T-cell (primary cell): ENCODE measurements at regions not wholly inside any gene's neighbourhood (a gene's known extent, or its start where the extent isn't known, plus 50 kb on each side); places are given as distances from the start of the nearest gene placed in this dataset.
A peak's percentile ranks its signal among the peaks of the same experiment; 100 is the strongest.

Experiments
- ATAC-seq, 4 experiments: fragments of 200-7000 bp in 3 of 4; fragments of 150-1000 bp in 1 of 4; cut with Tn5 transposase; replicated peaks in 1 of 4; 1 replicate in 3 of 4; 2 replicates in 1 of 4; pipeline ENCODE4 v1.10.0; 2021; ENCODE audit warnings: moderate library complexity in 3 of 4, mild to moderate bottlenecking in 2 of 4, moderate number of reproducible peaks in 1 of 4
- CTCF ChIA-PET, 2 donors: fragments of 300-600 bp; sonication (Branson Sonifier 250); formaldehyde crosslinking; loops; one replicate each; lab custom pipeline; 2022; ENCODE audit warnings: antibody characterized with exemption in 2 of 2; lab: Charles Lee
- POLR2A ChIA-PET, 2 donors: fragments of 300-600 bp; sonication (Branson Sonifier 250); formaldehyde crosslinking; loops; one replicate each; lab custom pipeline; 2022; ENCODE audit warnings: antibody characterized with exemption in 2 of 2; lab: Charles Lee
- DNase-seq, 35 experiments: peaks; one replicate each; pipeline versions ENCODE4 v3.0.0 to v3.0.0-alpha.2; 2013 to 2023
- H3K27ac ChIP-seq: one replicate; pipeline ENCODE4 v1.5.1; 2013; ENCODE audit warnings: low read length
- H3K27me3 ChIP-seq, 2 experiments: replicated peaks in 1 of 2; 1 replicate in 1 of 2; 2 replicates in 1 of 2; pipeline versions ENCODE4 v1.6.1 to v1.7.0; 2013; ENCODE audit warnings: low read length in 1 of 2, mixed read lengths in 1 of 2; ENCODE audit not compliant: control insufficient read depth in 2 of 2, insufficient read depth in 2 of 2; ENCODE audit errors: extremely low read depth in 1 of 2
- H3K36me3 ChIP-seq, 2 donors: 1 replicate in 1 of 2; 2 replicates in 1 of 2; pipeline versions ENCODE4 v1.6.1 to v1.7.0; 2013; ENCODE audit warnings: low read length in 1 of 2; ENCODE audit not compliant: control insufficient read depth in 2 of 2, insufficient read depth in 1 of 2; ENCODE audit errors: extremely low read depth in 1 of 2
- H3K4me1 ChIP-seq, 2 experiments: 1 replicate in 1 of 2; 2 replicates in 1 of 2; pipeline versions ENCODE4 v1.6.1 to v1.7.0; 2013; ENCODE audit warnings: low read length in 2 of 2, mixed read lengths in 1 of 2; ENCODE audit not compliant: insufficient read depth in 2 of 2, control insufficient read depth in 1 of 2; ENCODE audit errors: extremely low read depth in 1 of 2
- H3K4me3 ChIP-seq, 2 donors: 1 replicate in 1 of 2; 2 replicates in 1 of 2; pipeline versions ENCODE4 v1.5.1 to v1.7.0; 2013; ENCODE audit warnings: mild to moderate bottlenecking in 2 of 2, low read length in 1 of 2, moderate library complexity in 1 of 2; ENCODE audit not compliant: control insufficient read depth in 1 of 2; ENCODE audit errors: extremely low read depth in 1 of 2
- H3K9me3 ChIP-seq: 2 replicates; pipeline ENCODE4 v1.7.0; 2013
- H3K27ac Mint-ChIP-seq, 2 donors: one replicate each; pipeline ENCODE4 v1.8.0; 2020 to 2021; ENCODE audit warnings: mild to moderate bottlenecking in 2 of 2, mixed read lengths in 2 of 2
- H3K27me3 Mint-ChIP-seq, 2 donors: one replicate each; pipeline ENCODE4 v1.8.0; 2021 to 2022; ENCODE audit warnings: mixed read lengths in 2 of 2
- H3K36me3 Mint-ChIP-seq: one replicate; pipeline ENCODE4 v1.8.0; 2021; ENCODE audit warnings: mixed read lengths
- H3K4me1 Mint-ChIP-seq, 3 donors: one replicate each; pipeline ENCODE4 v1.8.0; 2020 to 2022; ENCODE audit warnings: mixed read lengths in 3 of 3, mild to moderate bottlenecking in 1 of 3
- H3K4me3 Mint-ChIP-seq, 3 donors: one replicate each; pipeline ENCODE4 v1.8.0; 2020 to 2022; ENCODE audit warnings: mild to moderate bottlenecking in 3 of 3, mixed read lengths in 3 of 3, moderate library complexity in 3 of 3
- H3K9me3 Mint-ChIP-seq, 3 donors: one replicate each; pipeline ENCODE4 v1.8.0; 2020 to 2022; ENCODE audit warnings: mixed read lengths in 3 of 3
- WGBS: methylation state at CpG from one replicate; pipeline ENCODE4 v1.1.5; 2013; ENCODE audit warnings: missing lambda C conversion rate; ENCODE audit not compliant: insufficient coverage; 5-methylcytosine and 5-hydroxymethylcytosine counted together

DNA sequence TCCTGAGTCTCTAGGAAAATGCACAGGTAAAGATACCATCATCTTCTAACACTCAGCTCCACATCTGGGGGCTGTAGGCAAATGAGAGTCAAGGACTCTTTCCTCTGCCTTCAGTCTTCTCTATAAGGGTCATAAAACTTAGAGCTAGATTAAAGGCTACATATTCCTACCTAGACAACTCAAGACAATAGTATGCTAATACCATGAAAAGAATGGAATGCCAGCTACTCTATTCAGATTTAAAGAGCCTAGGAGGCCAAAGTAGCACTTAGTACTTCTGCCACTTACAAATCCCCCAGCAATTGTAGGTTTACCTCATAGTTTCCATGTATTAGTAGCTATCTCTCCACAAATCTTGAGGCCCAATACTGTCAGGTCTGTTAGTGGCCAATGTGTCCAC is 453.0 kb downstream of the SLITRK5 start:
- no peak overlapping the region for H3K4me3 Mint-ChIP-seq
- H3K27me3 ChIP-seq: no peaks in the 10 kb centered on the region
- DNase-seq (no peak), ATAC-seq (no peak)
- H3K27me3 Mint-ChIP-seq: no peaks in the 10 kb centered on the region
- no peaks in the 10 kb centered on the region for H3K4me1 ChIP-seq
- no peak overlapping the region for H3K27ac ChIP-seq
- peaks cover 0 to 29% (median 9%) of the 10 kb centered on the region in 3 donors for H3K9me3 Mint-ChIP-seq
- no peak overlapping the region for H3K27ac Mint-ChIP-seq
- POLR2A ChIA-PET: no interaction called here
- no peaks in the 10 kb centered on the region for H3K36me3 Mint-ChIP-seq
- no peaks in the 10 kb centered on the region for H3K36me3 ChIP-seq
- H3K9me3 ChIP-seq: peaks cover 3% of the 10 kb centered on the region
- no peak overlapping the region for H3K4me3 ChIP-seq
- CTCF ChIA-PET: no interaction called here
- H3K4me1 Mint-ChIP-seq: peaks cover 0 to 14% (median 0%) of the 10 kb centered on the region in 3 donors

DNA sequence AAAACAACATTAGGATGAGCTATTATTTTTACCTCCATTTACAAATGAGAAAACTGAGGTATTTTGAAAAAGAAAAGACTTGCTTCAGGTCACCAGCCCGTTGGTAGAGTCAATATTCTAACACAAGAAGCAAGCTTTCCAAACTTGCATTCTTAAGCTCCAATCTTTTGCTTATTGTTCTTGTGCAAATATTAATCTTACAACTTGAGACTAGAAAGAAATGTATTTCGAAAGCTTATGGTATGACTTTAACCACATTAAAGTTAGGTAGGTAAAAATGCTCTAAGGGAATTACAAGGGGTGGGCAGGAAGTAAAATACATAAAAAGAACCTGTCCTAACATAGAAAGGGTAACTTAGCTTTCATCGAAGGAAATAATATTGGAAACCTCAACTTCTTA is 453.9 kb downstream of the SLITRK5 start:
- no peaks in the 10 kb centered on the region for H3K27me3 ChIP-seq
- Mint-ChIP-seq H3K36me3 (no peaks in the 10 kb centered on the region), H3K4me1 (peaks cover 0 to 14% (median 0%) of the 10 kb centered on the region in 3 donors), H3K27me3 (no peaks in the 10 kb centered on the region), H3K4me3 (no peak overlapping the region), H3K9me3 (peaks cover 0 to 32% (median 10%) of the 10 kb centered on the region in 3 donors), H3K27ac (no peak overlapping the region)
- POLR2A ChIA-PET: no interaction called here
- DNase-seq (no peak), ATAC-seq (no peak)
- peaks cover 3% of the 10 kb centered on the region for H3K9me3 ChIP-seq
- WGBS: no CpG with 5 or more reads among the region's 3 CpGs
- no peaks in the 10 kb centered on the region for H3K36me3 ChIP-seq
- H3K27ac ChIP-seq: no peak overlapping the region
- H3K4me3 ChIP-seq: no peak overlapping the region
- CTCF ChIA-PET: no interaction called here
- no peaks in the 10 kb centered on the region for H3K4me1 ChIP-seq

DNA sequence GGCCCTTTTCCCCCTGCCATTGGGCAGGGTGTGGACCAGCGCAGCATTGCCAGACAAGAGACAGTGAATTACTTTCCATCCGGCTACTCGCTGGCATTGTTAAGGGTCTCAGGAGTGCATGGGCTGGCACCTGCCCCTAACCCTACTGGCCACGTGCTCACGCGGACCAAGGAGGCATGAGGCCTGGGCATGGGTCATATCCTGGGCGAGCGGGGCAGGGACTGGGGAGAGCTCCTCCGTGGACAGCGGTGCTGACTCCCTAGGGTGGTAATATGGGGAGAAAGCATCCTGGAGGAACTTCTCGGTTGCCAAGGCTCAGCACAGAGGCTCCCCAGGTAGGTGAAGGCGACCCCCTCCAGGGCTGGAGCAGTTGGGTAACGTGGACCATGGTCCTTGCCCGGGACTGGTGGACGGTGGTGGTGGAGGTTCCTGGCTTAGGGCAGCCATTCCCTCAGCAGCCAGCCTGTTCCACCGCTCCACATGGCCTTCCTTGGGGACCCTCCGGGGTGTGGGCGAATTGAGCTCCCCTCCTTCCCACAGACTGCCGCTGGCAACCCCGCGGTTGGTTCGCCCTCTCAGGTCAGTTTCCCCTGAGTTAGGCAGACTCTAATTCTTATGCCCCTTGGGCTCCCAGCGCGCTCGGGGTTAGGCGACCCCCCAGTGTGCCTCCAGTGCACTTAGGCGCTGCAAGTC is 465.1 kb downstream of the SLITRK5 start:
- 93% methylated on average over 21 of the region's 27 CpGs for WGBS
- Histone ChIP-seq H3K4me1 (no peaks in the 10 kb centered on the region), H3K36me3 (no peaks in the 10 kb centered on the region), H3K9me3 (no peaks in the 10 kb centered on the region), H3K4me3 (no peak overlapping the region), H3K27ac (no peak overlapping the region), H3K27me3 (no peaks in the 10 kb centered on the region)
- no peaks in the 10 kb centered on the region for H3K36me3 Mint-ChIP-seq
- no peak overlapping the region for H3K27ac Mint-ChIP-seq
- POLR2A ChIA-PET: no interaction called here
- no peaks in the 10 kb centered on the region for H3K4me1 Mint-ChIP-seq
- no peak for DNase-seq
- H3K27me3 Mint-ChIP-seq: no peaks in the 10 kb centered on the region
- CTCF ChIA-PET: no interaction called here
- no peak overlapping the region for H3K4me3 Mint-ChIP-seq
- no peak for ATAC-seq
- peaks cover 3 to 15% (median 13%) of the 10 kb centered on the region in 3 donors for H3K9me3 Mint-ChIP-seq

DNA sequence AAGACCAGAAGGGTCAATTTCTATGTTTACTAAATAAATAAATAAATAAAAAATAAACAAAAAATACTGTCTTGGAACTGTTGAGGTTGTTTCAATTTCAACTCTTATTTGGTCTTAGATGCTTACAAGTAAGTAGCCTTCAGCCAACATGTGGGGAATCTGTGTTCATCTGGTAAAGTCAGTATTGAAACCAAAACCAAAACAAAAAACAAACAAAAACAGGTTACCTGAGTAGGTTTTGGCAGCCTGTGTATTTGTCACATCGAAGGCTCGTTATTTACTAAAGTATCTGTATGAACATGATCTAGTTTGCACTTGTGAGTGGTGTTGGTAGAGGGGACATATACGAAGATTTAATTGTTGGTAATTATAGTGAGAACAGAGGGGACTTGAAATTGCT is 471.5 kb downstream of the SLITRK5 start:
- POLR2A ChIA-PET: interaction anchor here in 1 of 2 donors (0.7 kb wide), 1 partner anchor 1963 kb away, joined by 5 read pairs; no protein-coding TSS in a partner anchor
- CTCF ChIA-PET: no interaction called here
- 68% methylated on average over 3 of the region's 3 CpGs for WGBS

DNA sequence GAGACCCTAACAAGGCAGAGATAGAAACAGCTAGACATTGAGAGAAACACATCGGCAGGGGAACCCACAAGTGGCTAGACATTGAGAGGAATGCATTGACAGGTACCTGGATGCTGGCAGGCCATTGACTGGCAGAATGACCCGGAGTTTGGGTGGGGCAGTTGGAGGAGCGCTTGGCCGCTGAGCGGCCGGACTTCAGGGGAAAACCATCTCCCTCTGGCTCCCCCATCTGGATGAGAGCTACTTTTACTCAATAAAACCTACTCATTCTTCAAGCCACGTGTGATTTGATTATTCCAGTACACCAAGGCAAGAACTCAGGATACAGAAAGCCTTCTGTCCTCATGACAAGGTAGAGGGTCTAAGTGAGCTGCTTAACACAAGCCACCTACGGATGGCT is 473.4 kb downstream of the SLITRK5 start:
- Mint-ChIP-seq H3K4me1 (no peaks in the 10 kb centered on the region), H3K27ac (no peak overlapping the region), H3K9me3 (peaks cover 3 to 13% (median 10%) of the 10 kb centered on the region in 3 donors), H3K36me3 (no peaks in the 10 kb centered on the region), H3K27me3 (no peaks in the 10 kb centered on the region), H3K4me3 (no peak overlapping the region)
- Histone ChIP-seq H3K27ac (no peak overlapping the region), H3K4me1 (no peaks in the 10 kb centered on the region), H3K36me3 (no peaks in the 10 kb centered on the region), H3K4me3 (no peak overlapping the region), H3K27me3 (no peaks in the 10 kb centered on the region), H3K9me3 (no peaks in the 10 kb centered on the region)
- ATAC-seq (no peak), DNase-seq (no peak)
- WGBS: 100% methylated on average over 1 of the region's 8 CpGs
- POLR2A ChIA-PET: no interaction called here
- CTCF ChIA-PET: no interaction called here

More for the DNA sequence above, 471.5 kb downstream of the SLITRK5 start:
- no peaks in the 10 kb centered on the region for H3K36me3 Mint-ChIP-seq
- no peak overlapping the region for H3K4me3 Mint-ChIP-seq
- no peak overlapping the region for H3K27ac ChIP-seq
- H3K27ac Mint-ChIP-seq: peak overlapping the region in 1 of 2 donors; percentile 13
- DNase-seq (no peak), ATAC-seq (no peak)
- H3K4me3 ChIP-seq: no peak overlapping the region
- H3K27me3 ChIP-seq: no peaks in the 10 kb centered on the region
- H3K9me3 Mint-ChIP-seq: peaks cover 3 to 16% (median 7%) of the 10 kb centered on the region in 3 donors
- H3K36me3 ChIP-seq: no peaks in the 10 kb centered on the region
- no peaks in the 10 kb centered on the region for H3K27me3 Mint-ChIP-seq
- H3K4me1 ChIP-seq: no peaks in the 10 kb centered on the region
- H3K4me1 Mint-ChIP-seq: no peaks in the 10 kb centered on the region
- no peaks in the 10 kb centered on the region for H3K9me3 ChIP-seq

DNA sequence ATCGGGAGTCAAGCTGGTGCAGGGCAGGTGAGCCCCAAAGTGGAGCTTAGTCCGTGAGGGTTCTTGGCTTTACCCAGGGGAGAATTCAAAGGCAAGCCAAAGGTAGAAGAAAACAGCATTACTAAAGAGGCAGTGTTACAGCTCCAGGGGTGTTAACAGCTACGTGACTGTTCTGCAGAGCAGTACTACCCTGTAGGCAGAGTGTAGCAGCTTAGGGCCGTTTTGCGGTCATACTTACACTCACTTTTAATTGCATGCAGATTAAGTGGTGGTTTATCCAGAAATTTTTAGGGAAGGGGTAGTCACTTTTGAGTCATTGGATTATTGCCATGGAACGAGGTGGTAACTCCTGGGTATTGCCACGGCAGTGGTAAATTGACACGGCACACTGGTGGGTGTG is 482.2 kb downstream of the SLITRK5 start:
- Mint-ChIP-seq H3K4me1 (no peaks in the 10 kb centered on the region), H3K4me3 (no peak overlapping the region), H3K36me3 (no peaks in the 10 kb centered on the region), H3K27ac (no peak overlapping the region), H3K27me3 (no peaks in the 10 kb centered on the region), H3K9me3 (peaks cover 0 to 24% (median 13%) of the 10 kb centered on the region in 3 donors)
- no peak for DNase-seq
- POLR2A ChIA-PET: no interaction called here
- Histone ChIP-seq H3K4me1 (no peaks in the 10 kb centered on the region), H3K27me3 (no peaks in the 10 kb centered on the region), H3K4me3 (no peak overlapping the region), H3K9me3 (no peaks in the 10 kb centered on the region), H3K27ac (no peak overlapping the region), H3K36me3 (no peaks in the 10 kb centered on the region)
- no peak for ATAC-seq
- 69% methylated on average over 7 of the region's 8 CpGs for WGBS
- CTCF ChIA-PET: no interaction called here
